Natural killer cell (primary cell): ENCODE measurements at regions not wholly inside any gene's neighbourhood (a gene's known extent, or its start where the extent isn't known, plus 50 kb on each side); places are given as distances from the start of the nearest gene placed in this dataset.

ENCODE experiments used
- ATAC-seq, 3 donors: fragments of 150-1000 bp in 2 of 3; fragments of 200-7000 bp in 1 of 3; cut with Tn5 transposase; 1 replicate in 1 of 3; 2 replicates in 2 of 3; pipeline ENCODE4 v1.10.0; 2021; ENCODE audit warnings: mild to moderate bottlenecking in 2 of 3, moderate library complexity in 2 of 3
- DNase-seq, 2 donors: peaks; one replicate each; pipeline versions ENCODE4 v3.0.0 to v3.0.0-alpha.2; 2013 to 2021; ENCODE audit warnings: mixed read lengths in 1 of 2
- H3K27ac ChIP-seq: one replicate; pipeline ENCODE4 v1.5.1; 2013; ENCODE audit warnings: mild to moderate bottlenecking, low read length
- H3K27me3 ChIP-seq: one replicate; pipeline ENCODE4 v1.6.1; 2013; ENCODE audit warnings: low read length; ENCODE audit not compliant: control insufficient read depth, insufficient read depth
- H3K36me3 ChIP-seq: one replicate; pipeline ENCODE4 v1.6.1; 2013; ENCODE audit warnings: low read length; ENCODE audit not compliant: control insufficient read depth, insufficient read depth
- H3K4me1 ChIP-seq: one replicate; pipeline ENCODE4 v1.6.1; 2013; ENCODE audit warnings: low read length; ENCODE audit not compliant: control insufficient read depth, insufficient read depth
- H3K4me3 ChIP-seq: one replicate; pipeline ENCODE4 v1.5.1; 2013; ENCODE audit warnings: low read length
- H3K9me3 ChIP-seq: one replicate; pipeline ENCODE4 v1.6.1; 2013; ENCODE audit warnings: low read length; ENCODE audit not compliant: control insufficient read depth, insufficient read depth
- H3K27ac Mint-ChIP-seq, 2 donors: one replicate each; pipeline ENCODE4 v1.8.0; 2022; ENCODE audit warnings: mild to moderate bottlenecking in 2 of 2, mixed read lengths in 2 of 2, moderate library complexity in 1 of 2
- H3K27me3 Mint-ChIP-seq, 2 donors: one replicate each; pipeline ENCODE4 v1.8.0; 2022; ENCODE audit warnings: low read depth in 2 of 2, mixed read lengths in 2 of 2
- H3K36me3 Mint-ChIP-seq: one replicate; pipeline ENCODE4 v1.8.0; 2022; ENCODE audit warnings: mixed read lengths
- H3K4me1 Mint-ChIP-seq, 2 donors: one replicate each; pipeline ENCODE4 v1.8.0; 2022; ENCODE audit warnings: mixed read lengths in 2 of 2
- H3K4me3 Mint-ChIP-seq: one replicate; pipeline ENCODE4 v1.8.0; 2022; ENCODE audit warnings: mild to moderate bottlenecking, moderate library complexity, mixed read lengths
- H3K9me3 Mint-ChIP-seq, 2 donors: one replicate each; pipeline ENCODE4 v1.8.0; 2022; ENCODE audit warnings: mixed read lengths in 2 of 2
- CTCF ChIP-seq: fragments of 200-600 bp; IDR thresholded peaks from one replicate; pipeline ENCODE4 v1.8.0; 2022; ENCODE audit warnings: antibody characterized with exemption
- WGBS: methylation state at CpG from one replicate; pipeline ENCODE4 v1.1.7; 2013; ENCODE audit warnings: missing lambda C conversion rate; ENCODE audit not compliant: insufficient coverage; 5-methylcytosine and 5-hydroxymethylcytosine counted together
- intact Hi-C: fragments of 100-400 bp; cut with micrococcal nuclease; formaldehyde crosslinking; loops from one replicate; pipeline ENCODE4 v1.14.2; 2022

- WGBS = 60% methylated on average over 2 of the region's 3 CpGs
- intact Hi-C loops = no loop called here
- peaks cover 7% of the 10 kb centered on the region for H3K36me3 Mint-ChIP-seq
- H3K27me3 ChIP-seq = no peaks in the 10 kb centered on the region
- H3K4me3 ChIP-seq = no peak overlapping the region
- ATAC-seq (no peak), DNase-seq (no peak)
- H3K9me3 ChIP-seq = no peaks in the 10 kb centered on the region
- peaks cover 6 to 7% of the 10 kb centered on the region in 2 donors for H3K9me3 Mint-ChIP-seq
- H3K4me1 Mint-ChIP-seq = no peaks in the 10 kb centered on the region
- no peaks in the 10 kb centered on the region for H3K27me3 Mint-ChIP-seq
- H3K4me3 Mint-ChIP-seq = no peak overlapping the region
- no peak overlapping the region for H3K27ac ChIP-seq
- H3K4me1 ChIP-seq = no peaks in the 10 kb centered on the region
- no peak for TF ChIP-seq CTCF
- no peak overlapping the region for H3K27ac Mint-ChIP-seq
- no peaks in the 10 kb centered on the region for H3K36me3 ChIP-seq
Measured at GRCh38 chr1:239178961-239179360, 207.4 kb upstream of the CHRM3 start.

- Mint-ChIP-seq H3K36me3 (no peaks in the 10 kb centered on the region), H3K9me3 (peaks cover 6% of the 10 kb centered on the region in 2 donors), H3K4me1 (no peaks in the 10 kb centered on the region), H3K27me3 (no peaks in the 10 kb centered on the region), H3K4me3 (no peak overlapping the region), H3K27ac (no peak overlapping the region)
- no peaks in the 10 kb centered on the region for H3K27me3 ChIP-seq
- no peaks in the 10 kb centered on the region for H3K9me3 ChIP-seq
- H3K36me3 ChIP-seq = no peaks in the 10 kb centered on the region
- H3K27ac ChIP-seq = no peak overlapping the region
- no peak for DNase-seq
- no peak for ATAC-seq
- H3K4me1 ChIP-seq = no peaks in the 10 kb centered on the region
- no peak for TF ChIP-seq CTCF
- no peak overlapping the region for H3K4me3 ChIP-seq
- intact Hi-C loops = no loop called here
- 83% methylated on average over 2 of the region's 3 CpGs for WGBS
Measured at GRCh38 chr1:239174880-239175279, 211.5 kb upstream of the CHRM3 start.

- H3K36me3 ChIP-seq = no peaks in the 10 kb centered on the region
- ATAC-seq = no peak
- H3K27me3 ChIP-seq = no peaks in the 10 kb centered on the region
- no peaks in the 10 kb centered on the region for H3K36me3 Mint-ChIP-seq
- intact Hi-C loops = no loop called here
- peaks cover 6 to 7% of the 10 kb centered on the region in 2 donors for H3K9me3 Mint-ChIP-seq
- no peaks in the 10 kb centered on the region for H3K4me1 ChIP-seq
- no peak for DNase-seq
- H3K4me3 Mint-ChIP-seq = no peak overlapping the region
- no peak overlapping the region for H3K27ac Mint-ChIP-seq
- no peaks in the 10 kb centered on the region for H3K9me3 ChIP-seq
- no peaks in the 10 kb centered on the region for H3K27me3 Mint-ChIP-seq
- H3K4me3 ChIP-seq = no peak overlapping the region
- H3K4me1 Mint-ChIP-seq = no peaks in the 10 kb centered on the region
- H3K27ac ChIP-seq = no peak overlapping the region
- no peak for TF ChIP-seq CTCF
Measured at GRCh38 chr1:239170828-239171227, 215.5 kb upstream of the CHRM3 start.

- WGBS = 76% methylated on average over 1 of the region's 1 CpG
- Histone ChIP-seq H3K36me3 (no peaks in the 10 kb centered on the region), H3K4me3 (no peak overlapping the region), H3K27ac (no peak overlapping the region), H3K27me3 (no peaks in the 10 kb centered on the region), H3K4me1 (no peaks in the 10 kb centered on the region), H3K9me3 (no peaks in the 10 kb centered on the region)
- H3K27me3 Mint-ChIP-seq = no peaks in the 10 kb centered on the region
- H3K4me1 Mint-ChIP-seq = no peaks in the 10 kb centered on the region
- no peak for TF ChIP-seq CTCF
- H3K36me3 Mint-ChIP-seq = no peaks in the 10 kb centered on the region
- ATAC-seq = no peak
- no peak overlapping the region for H3K4me3 Mint-ChIP-seq
- H3K27ac Mint-ChIP-seq = no peak overlapping the region
- intact Hi-C loops = no loop called here
- peaks cover 6 to 7% of the 10 kb centered on the region in 2 donors for H3K9me3 Mint-ChIP-seq
- no peak for DNase-seq
Measured at GRCh38 chr1:239169276-239169675, 217.1 kb upstream of the CHRM3 start.
